ENCODE measurements at regions not wholly inside any gene's neighbourhood (a gene's known extent, or its start where the extent isn't known, plus 50 kb on each side); places are given as distances from the start of the nearest gene placed in this dataset.
"Not testable (repeated sequence)": the region's sequence is repeated elsewhere in the genome, so short reads cannot be mapped to it uniquely, and the experiment has no call there.

DNA sequence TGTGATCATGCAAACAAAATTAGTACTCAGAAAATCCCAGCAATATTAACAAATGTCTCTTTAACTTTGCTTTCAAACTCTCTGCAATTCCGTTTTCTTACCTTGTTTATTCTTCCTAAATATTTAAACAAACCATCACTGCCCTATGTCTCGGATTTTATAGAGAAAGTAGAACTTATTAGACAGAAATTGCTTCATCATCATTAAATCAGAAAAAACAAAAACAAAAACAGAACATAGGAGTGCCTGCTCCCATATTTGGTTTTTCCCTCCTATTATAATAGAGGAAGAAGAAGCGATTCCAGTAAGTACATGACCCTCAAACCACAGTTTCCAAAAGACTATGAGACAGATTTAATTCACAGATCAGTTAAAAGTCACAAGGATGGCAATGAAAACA is 1228.0 kb downstream of the RPA4 start:
- H3K9me3 ChIP-seq (ENCODE audit: control insufficient read depth, insufficient read depth, low read length): no peaks in the 10 kb centered on the region
- H3K9ac ChIP-seq (ENCODE audit: low read depth, low read length): no peak overlapping the region
- H3K4me1 ChIP-seq (ENCODE audit: insufficient read depth, low read length): peaks cover 23% of the 10 kb centered on the region; the same call in 1 of the 2 replicates
- H3K36me3 ChIP-seq (ENCODE audit: insufficient read depth, low read length): no peaks in the 10 kb centered on the region

DNA sequence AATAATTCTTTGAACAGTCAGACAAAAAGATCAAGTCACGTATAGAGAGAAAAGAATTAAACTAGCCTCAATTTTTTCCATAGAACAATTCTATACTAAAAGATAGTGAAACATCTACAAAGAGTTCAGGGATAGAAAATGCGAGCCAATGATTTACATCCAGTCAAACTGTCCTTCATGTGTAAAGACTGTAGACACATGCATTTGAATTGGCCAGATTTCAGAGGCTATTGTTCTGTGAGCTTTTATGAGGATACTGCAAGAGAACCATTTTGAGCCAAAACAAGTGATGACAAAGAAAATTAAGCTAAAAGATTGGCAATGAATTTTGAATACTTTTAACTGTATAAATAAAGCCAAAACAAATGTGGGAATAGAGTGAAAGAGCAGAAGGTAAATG is 1230.3 kb downstream of the RPA4 start:
- Histone ChIP-seq H3K9me3 (ENCODE audit: control insufficient read depth, insufficient read depth, low read length) (no peaks in the 10 kb centered on the region; the same call in 1 of the 2 replicates), H3K36me3 (ENCODE audit: insufficient read depth, low read length) (no peaks in the 10 kb centered on the region; the same call in 1 of the 2 replicates), H3K9ac (ENCODE audit: low read depth, low read length) (no peak overlapping the region), H3K4me1 (ENCODE audit: insufficient read depth, low read length) (peaks cover 19% of the 10 kb centered on the region; the same call in 1 of the 2 replicates)

DNA sequence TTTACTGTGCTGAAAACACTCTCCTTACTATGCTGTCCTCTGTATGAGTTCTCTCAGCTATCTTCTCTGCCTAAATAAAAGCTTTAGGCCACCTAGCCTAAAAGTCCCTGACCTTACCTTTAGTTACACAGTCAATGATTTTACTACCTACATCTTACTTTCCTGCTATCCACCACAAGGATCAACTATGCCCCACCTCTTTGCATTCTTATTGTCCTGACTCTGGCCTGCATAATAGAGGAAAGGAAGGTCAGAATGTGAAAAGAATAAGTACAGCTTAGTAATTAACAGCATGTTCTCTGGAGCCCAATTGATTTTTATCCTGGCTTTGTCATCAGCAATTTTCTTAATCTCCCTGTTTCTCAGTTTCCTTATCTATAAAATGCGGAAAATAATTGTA is 1257.8 kb downstream of the RPA4 start:
- no peaks in the 10 kb centered on the region for H3K36me3 ChIP-seq (ENCODE audit: insufficient read depth, low read length)
- peaks cover 14% of the 10 kb centered on the region for H3K4me1 ChIP-seq (ENCODE audit: insufficient read depth, low read length)
- H3K9me3 ChIP-seq (ENCODE audit: control insufficient read depth, insufficient read depth, low read length): no peaks in the 10 kb centered on the region
- no peak overlapping the region; the same call in 1 of the 2 replicates for H3K9ac ChIP-seq (ENCODE audit: low read depth, low read length)

DNA sequence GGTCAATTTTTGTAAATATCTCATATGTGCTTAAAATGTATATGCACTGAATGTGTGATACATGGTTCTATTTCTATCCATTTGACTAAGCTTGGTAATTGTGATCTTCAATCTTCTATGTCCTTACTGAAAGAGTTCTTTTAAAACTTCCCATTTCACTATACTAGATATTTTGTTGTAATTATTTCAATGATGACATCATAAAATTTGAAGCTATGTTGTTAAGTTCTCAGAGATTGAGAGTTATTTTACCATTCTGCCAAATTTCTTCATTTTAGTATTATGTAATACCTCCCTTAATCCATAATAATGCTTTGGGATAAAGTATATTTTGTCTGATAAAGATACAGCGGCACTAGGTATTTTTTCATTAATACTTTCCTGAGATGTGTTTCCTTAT is 1307.3 kb downstream of the RPA4 start:
- H3K36me3 ChIP-seq (ENCODE audit: insufficient read depth, low read length): no peaks in the 10 kb centered on the region
- no peak overlapping the region for H3K9ac ChIP-seq (ENCODE audit: low read depth, low read length)
- H3K4me1 ChIP-seq (ENCODE audit: insufficient read depth, low read length): no peaks in the 10 kb centered on the region; the same call in 1 of the 2 replicates
- H3K9me3 ChIP-seq (ENCODE audit: control insufficient read depth, insufficient read depth, low read length): no peaks in the 10 kb centered on the region; the same call in 1 of the 2 replicates

DNA sequence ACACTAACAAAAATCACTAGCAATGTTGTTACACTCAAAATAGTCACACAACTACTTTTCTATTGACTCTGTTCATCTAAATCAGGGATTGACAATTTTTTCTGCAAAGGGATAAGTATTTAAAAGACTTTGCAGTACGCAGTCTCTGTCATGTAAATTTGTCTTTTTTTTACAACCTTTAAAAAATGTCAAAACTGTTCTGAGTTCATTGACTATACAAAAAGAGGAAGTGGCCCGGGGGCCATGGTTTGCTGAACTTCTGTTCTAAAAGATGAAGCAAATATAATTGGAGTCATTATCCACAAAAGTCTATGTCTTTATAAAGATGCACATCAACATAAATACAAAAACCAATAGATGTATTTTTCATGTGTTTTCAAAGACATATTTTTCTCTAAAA is 1310.3 kb downstream of the RPA4 start:
- no peak overlapping the region for H3K9ac ChIP-seq (ENCODE audit: low read depth, low read length)
- H3K9me3 ChIP-seq (ENCODE audit: control insufficient read depth, insufficient read depth, low read length): no peaks in the 10 kb centered on the region; the same call in 1 of the 2 replicates
- no peaks in the 10 kb centered on the region; the same call in 1 of the 2 replicates for H3K4me1 ChIP-seq (ENCODE audit: insufficient read depth, low read length)
- no peaks in the 10 kb centered on the region for H3K36me3 ChIP-seq (ENCODE audit: insufficient read depth, low read length)

DNA sequence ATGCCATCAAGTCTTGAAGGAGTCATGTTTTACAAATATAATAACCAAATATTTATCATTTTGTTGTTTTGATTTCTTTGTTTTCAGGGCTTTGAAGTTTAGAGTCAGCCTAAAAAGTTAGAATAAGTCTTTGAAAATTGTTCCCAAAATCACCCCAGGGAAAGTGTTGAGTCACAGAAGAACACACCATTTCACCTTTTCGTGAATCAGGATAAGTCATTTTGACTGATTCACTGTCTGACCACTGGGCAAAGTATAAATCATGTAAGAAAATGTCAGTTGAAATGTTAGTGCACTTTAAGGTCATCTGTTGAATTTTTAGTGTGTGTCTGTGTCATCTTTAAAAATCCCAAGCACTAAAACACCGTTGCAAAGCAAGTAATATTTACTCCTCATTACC is 1320.1 kb downstream of the RPA4 start:
- H3K9ac ChIP-seq (ENCODE audit: low read depth, low read length): no peak overlapping the region
- H3K9me3 ChIP-seq (ENCODE audit: control insufficient read depth, insufficient read depth, low read length): no peaks in the 10 kb centered on the region
- H3K4me1 ChIP-seq (ENCODE audit: insufficient read depth, low read length): 0 out of 2 replicates have a peak, but pooled peaks cover 5% of the 10 kb centered on the region
- no peaks in the 10 kb centered on the region for H3K36me3 ChIP-seq (ENCODE audit: insufficient read depth, low read length)

DNA sequence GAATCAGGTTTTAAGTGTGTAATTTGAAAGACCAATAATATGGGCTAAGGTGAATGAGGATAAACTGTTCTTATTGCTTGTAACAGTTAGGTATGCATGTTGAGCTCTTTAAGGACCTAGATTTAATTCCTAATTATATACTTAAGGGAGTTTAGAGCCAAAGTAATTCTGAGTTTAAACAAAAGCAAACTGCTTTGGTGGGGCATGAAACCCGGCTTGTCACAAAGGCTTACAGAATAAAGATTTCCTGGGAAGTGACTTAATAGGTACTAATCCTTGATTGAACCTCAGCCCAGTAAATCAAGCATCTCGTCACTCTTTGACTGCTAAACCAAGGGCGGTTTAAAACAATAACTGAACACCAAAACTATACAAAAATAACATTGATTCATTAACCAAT is 1324.2 kb downstream of the RPA4 start:
- Histone ChIP-seq H3K9ac (ENCODE audit: low read depth, low read length) (no peak overlapping the region), H3K9me3 (ENCODE audit: control insufficient read depth, insufficient read depth, low read length) (no peaks in the 10 kb centered on the region), H3K4me1 (ENCODE audit: insufficient read depth, low read length) (0 out of 2 replicates have a peak, but pooled peaks cover 5% of the 10 kb centered on the region)

DNA sequence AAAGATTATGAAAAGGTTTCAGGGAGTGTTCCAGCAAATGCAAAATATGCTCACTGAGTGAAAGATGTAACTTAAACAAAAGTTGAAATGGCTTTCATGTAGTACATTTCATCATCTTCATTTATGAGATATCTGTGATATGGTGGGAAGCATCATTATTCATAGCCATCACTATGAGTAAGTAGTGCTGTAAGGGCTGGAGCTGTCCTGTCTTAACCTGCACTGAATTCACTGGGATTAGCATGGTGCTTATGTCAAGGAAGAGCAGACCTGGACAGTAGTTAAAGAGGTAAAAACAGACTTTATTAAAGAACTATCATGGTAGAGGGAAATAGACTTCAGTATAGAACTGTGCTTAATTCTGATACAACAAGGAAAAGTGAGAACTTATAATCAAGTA is 1347.3 kb downstream of the RPA4 start:
- no peaks in the 10 kb centered on the region for H3K36me3 ChIP-seq (ENCODE audit: insufficient read depth, low read length)
- no peak overlapping the region for H3K9ac ChIP-seq (ENCODE audit: low read depth, low read length)
- no peaks in the 10 kb centered on the region; the same call in 1 of the 2 replicates for H3K4me1 ChIP-seq (ENCODE audit: insufficient read depth, low read length)
- H3K9me3 ChIP-seq (ENCODE audit: control insufficient read depth, insufficient read depth, low read length): no peaks in the 10 kb centered on the region

More for the DNA sequence above, 1324.2 kb downstream of the RPA4 start:
- no peaks in the 10 kb centered on the region; the same call in 1 of the 2 replicates for H3K36me3 ChIP-seq (ENCODE audit: insufficient read depth, low read length)

DNA sequence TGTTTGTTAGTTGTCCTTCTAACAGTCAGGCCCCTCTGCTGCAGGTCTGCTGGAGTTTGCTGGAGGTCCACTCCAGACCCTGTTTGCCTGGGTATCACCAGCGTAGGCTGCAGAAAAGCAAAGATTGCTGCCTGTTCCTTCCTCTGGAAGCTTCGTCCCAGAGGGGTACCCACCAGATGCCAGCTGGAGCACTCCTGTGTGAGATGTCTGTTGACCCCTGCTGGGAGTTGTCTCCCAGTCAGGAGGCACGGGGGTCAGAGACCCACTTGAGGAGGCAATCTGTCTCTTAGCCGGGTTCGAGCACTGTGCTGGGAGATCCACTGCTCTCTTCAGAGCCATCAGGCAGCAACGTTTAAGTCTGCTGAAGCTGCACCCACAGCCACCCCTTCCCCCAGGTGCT is 1356.4 kb downstream of the RPA4 start:
- H3K9ac ChIP-seq (ENCODE audit: low read depth, low read length); H3K9me3 ChIP-seq (ENCODE audit: control insufficient read depth, insufficient read depth, low read length); H3K36me3 ChIP-seq (ENCODE audit: insufficient read depth, low read length); H3K4me1 ChIP-seq (ENCODE audit: insufficient read depth, low read length): not testable (repeated sequence)

DNA sequence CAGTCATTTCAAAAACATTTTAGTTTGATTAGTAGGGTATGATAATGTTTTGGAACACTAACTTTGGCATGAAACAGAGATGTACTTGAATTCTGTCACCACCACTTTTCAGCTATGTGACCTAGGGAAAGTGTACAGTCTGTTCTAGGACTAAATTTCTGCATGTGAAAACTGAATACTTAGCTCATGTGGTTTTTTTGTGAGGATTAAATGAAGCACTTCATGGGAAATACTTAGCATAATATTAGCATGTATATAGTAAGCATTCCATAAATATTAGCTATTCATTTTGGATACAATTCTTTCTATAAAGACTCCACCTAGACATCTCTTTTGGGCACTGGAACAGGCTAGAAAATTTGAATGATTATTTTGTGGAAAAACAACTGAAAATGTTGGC is 1379.4 kb downstream of the RPA4 start:
- Histone ChIP-seq H3K9ac (ENCODE audit: low read depth, low read length) (no peak overlapping the region), H3K4me1 (ENCODE audit: insufficient read depth, low read length) (peaks cover 10% of the 10 kb centered on the region; the same call in 1 of the 2 replicates), H3K9me3 (ENCODE audit: control insufficient read depth, insufficient read depth, low read length) (peaks cover 3% of the 10 kb centered on the region; the same call in 1 of the 2 replicates), H3K36me3 (ENCODE audit: insufficient read depth, low read length) (no peaks in the 10 kb centered on the region)

DNA sequence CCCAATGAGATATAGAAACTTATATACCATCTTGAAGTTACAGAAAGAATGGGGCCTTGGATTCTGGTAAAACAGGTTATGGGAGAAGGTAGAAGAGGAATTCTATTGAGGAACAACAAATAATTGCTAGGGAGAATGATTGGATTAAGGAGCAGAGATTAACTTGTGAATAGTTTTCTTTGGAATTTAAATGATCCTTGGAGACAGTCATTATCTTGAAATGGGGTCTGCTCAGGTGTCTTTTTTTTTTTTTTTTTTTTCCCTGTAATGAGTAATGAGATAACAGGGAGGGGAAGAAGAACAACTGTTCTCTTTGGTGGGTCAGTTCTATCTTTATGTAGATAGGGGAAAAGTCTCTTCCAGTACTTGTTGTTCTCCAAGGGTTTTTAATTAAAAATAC is 1406.0 kb downstream of the RPA4 start:
- no peak overlapping the region for H3K9ac ChIP-seq (ENCODE audit: low read depth, low read length)
- H3K4me1 ChIP-seq (ENCODE audit: insufficient read depth, low read length): peaks cover 28% of the 10 kb centered on the region
- no peaks in the 10 kb centered on the region for H3K9me3 ChIP-seq (ENCODE audit: control insufficient read depth, insufficient read depth, low read length)
- H3K36me3 ChIP-seq (ENCODE audit: insufficient read depth, low read length): no peaks in the 10 kb centered on the region

DNA sequence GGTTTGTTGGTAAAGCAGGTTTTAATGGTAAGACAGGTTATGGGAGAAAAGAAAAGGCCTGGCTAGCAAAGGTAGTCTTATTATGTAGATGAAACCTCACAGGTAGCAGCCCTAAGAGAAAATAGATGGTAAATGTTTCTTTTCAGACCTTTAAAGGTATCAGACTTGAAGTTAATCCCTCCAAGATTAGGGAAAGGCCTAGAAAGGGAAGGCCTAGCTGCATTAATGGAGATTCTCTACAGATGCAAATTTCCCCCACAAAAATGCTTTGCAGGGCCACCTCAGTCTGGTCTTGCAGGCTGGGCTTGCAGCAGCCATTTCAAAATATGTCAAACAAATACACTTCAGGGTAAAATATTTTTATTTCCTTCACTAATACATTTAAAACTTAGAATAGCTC is 1410.6 kb downstream of the RPA4 start:
- H3K36me3 ChIP-seq (ENCODE audit: insufficient read depth, low read length): no peaks in the 10 kb centered on the region
- peaks cover 31% of the 10 kb centered on the region for H3K4me1 ChIP-seq (ENCODE audit: insufficient read depth, low read length)
- no peak overlapping the region for H3K9ac ChIP-seq (ENCODE audit: low read depth, low read length)
- H3K9me3 ChIP-seq (ENCODE audit: control insufficient read depth, insufficient read depth, low read length): peaks cover 2% of the 10 kb centered on the region; the same call in 1 of the 2 replicates

DNA sequence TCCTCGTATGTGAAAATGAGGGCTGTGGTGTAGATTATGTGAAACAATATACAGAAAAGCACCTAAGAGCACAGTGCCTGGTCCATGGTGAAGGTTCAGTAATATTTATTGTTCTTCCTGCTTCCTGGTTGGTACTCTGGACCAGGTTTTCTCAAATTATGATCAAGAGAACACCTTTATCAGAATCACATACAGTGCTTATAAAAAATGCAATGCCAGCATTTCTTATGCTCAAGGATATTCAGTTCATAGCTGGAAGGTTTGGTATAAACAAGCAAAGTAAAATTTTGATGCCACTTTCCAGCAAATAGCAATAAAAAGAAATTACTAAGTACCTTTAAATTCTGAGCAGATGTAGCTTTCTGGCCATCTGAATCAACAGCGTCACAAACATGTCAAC is 1412.4 kb downstream of the RPA4 start:
- Histone ChIP-seq H3K36me3 (ENCODE audit: insufficient read depth, low read length) (no peaks in the 10 kb centered on the region), H3K4me1 (ENCODE audit: insufficient read depth, low read length) (peaks cover 18% of the 10 kb centered on the region), H3K9me3 (ENCODE audit: control insufficient read depth, insufficient read depth, low read length) (peaks cover 10% of the 10 kb centered on the region; the same call in 1 of the 2 replicates), H3K9ac (ENCODE audit: low read depth, low read length) (no peak overlapping the region)

DNA sequence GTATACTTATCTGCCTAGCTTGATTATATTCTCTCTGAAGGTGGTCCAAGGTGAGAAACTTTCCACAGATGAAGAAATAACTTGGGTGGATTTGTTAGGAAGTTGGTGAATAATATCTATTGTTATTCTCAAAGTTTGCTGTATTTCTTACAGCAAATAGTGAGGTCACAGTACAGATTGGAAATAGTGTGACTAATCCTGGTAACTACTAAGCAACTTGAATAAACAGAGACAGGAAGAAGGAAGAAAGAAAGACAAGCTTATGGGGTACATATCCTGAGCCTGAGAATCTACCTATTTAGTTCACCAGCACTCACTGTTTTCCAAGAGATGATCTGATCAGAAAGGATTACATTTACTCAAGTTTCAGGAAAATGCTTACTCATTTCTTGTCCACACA is 1416.1 kb downstream of the RPA4 start:
- H3K9ac ChIP-seq (ENCODE audit: low read depth, low read length): no peak overlapping the region
- H3K4me1 ChIP-seq (ENCODE audit: insufficient read depth, low read length): peaks cover 3% of the 10 kb centered on the region; the same call in 1 of the 2 replicates
- peaks cover 10% of the 10 kb centered on the region; the same call in 1 of the 2 replicates for H3K9me3 ChIP-seq (ENCODE audit: control insufficient read depth, insufficient read depth, low read length)
- no peaks in the 10 kb centered on the region for H3K36me3 ChIP-seq (ENCODE audit: insufficient read depth, low read length)

DNA sequence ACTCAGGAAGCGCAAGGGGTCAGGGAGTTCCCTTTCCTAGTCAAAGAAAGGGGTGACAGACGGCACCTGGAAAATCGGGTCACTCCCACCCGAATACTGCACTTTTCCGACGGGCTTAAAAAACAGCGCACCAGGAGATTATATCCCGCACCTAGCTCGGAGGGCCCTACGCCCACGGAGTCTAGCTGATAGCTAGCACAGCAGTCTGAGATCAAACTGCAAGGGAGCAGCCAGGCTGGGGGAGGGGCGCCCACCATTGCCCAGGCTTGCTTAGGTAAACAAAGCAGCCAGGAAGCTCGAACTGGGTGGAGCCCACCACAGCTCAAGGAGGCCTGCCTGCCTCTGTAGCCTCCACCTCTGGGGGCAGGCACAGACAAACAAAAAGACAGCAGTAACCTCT is 1416.8 kb downstream of the RPA4 start:
- not testable (repeated sequence) for H3K4me1 ChIP-seq (ENCODE audit: insufficient read depth, low read length); H3K36me3 ChIP-seq (ENCODE audit: insufficient read depth, low read length); H3K9me3 ChIP-seq (ENCODE audit: control insufficient read depth, insufficient read depth, low read length); H3K9ac ChIP-seq (ENCODE audit: low read depth, low read length)

DNA sequence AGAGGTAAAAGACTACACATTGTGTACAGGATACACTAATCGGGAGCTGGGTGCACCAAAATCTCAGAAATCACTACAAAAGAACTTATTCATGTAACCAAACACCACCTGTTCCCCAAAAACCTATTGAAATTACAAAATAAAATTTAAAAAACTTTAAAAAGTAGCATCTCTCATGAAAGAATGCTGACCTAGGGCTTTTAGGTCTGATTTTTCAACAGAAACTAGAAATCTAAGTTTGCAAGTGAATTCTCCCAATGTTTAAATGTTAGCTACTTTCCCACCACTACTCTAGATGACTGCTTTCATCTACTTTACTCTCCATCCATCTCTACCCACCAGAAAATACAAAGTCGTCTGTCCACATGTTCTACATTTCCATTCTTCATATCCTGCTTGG is 1447.7 kb downstream of the RPA4 start:
- no peaks in the 10 kb centered on the region for H3K4me1 ChIP-seq (ENCODE audit: insufficient read depth, low read length)
- no peaks in the 10 kb centered on the region for H3K36me3 ChIP-seq (ENCODE audit: insufficient read depth, low read length)
- H3K9ac ChIP-seq (ENCODE audit: low read depth, low read length): no peak overlapping the region
- no peaks in the 10 kb centered on the region for H3K9me3 ChIP-seq (ENCODE audit: control insufficient read depth, insufficient read depth, low read length)
